ENCODE measurements at regions not wholly inside any gene's neighbourhood (a gene's known extent, or its start where the extent isn't known, plus 50 kb on each side); places are given as distances from the start of the nearest gene placed in this dataset.

- TF ChIP-seq EZH2 (IDR thresholded peaks at IDR 0.05; ENCODE audit: low read length) (no peak), CTCF (optimal IDR thresholded peaks at IDR 0.05 in 1 of 3, IDR thresholded peaks at IDR 0.05 in 1 of 3, conservative IDR thresholded peaks at IDR 0.05 in 1 of 3; ENCODE audit: extremely low read depth in 1 of 3, insufficient read depth in 2 of 3, low read length in 3 of 3) (no peak)
Observed at GRCh38 chr2:140033638-140034037, 1253.4 kb upstream of the NXPH2 start.
